ENCODE measurements at regions not wholly inside any gene's neighbourhood (a gene's known extent, or its start where the extent isn't known, plus 50 kb on each side); places are given as distances from the start of the nearest gene placed in this dataset.

DNA sequence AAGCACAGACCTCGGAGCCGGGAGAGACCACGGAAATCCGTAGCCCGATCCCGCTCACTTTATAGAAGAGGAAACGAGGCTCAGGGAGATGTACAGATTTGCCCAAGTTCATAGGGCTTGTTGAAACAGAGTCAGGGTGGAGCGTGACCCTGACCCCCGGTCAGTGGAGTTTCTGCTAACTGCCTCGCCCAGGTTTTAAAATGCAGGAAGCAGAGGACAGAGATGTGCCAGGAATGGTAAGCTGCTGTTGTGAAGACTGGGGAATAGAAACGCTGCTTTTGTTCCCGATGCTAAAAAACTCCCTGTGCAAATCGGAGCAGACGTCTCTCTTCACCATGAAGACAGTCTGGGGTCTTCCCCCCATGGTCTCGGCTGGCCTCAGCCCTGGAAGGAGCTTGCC, 403.0 kb downstream of the SEC14L1 start:
- H3K27me3 ChIP-seq (ENCODE audit: control insufficient read depth in 3 of 3, insufficient read depth in 3 of 3, low read depth in 1 of 3, low read length in 3 of 3): peaks cover 0 to 8% (median 0%) of the 10 kb centered on the region in 3 experiments
- H2BK15ac ChIP-seq (ENCODE audit: low read length): no peak overlapping the region
- no CpG with 5 or more reads among the region's 15 CpGs for WGBS, 2 donors (ENCODE audit: extremely low coverage in 2 of 2, insufficient read length in 2 of 2, insufficient replicate concordance in 1 of 2)
- no peak overlapping the region for H3K27ac ChIP-seq (replicated peaks; ENCODE audit: low read length)
- H2AFZ ChIP-seq (ENCODE audit: low read length): peak overlapping the region; percentile 47
- H3K4ac ChIP-seq (ENCODE audit: low read length): no peak overlapping the region
- peaks cover 0 to 6% of the 10 kb centered on the region in 2 donors for H3K9me3 ChIP-seq (replicated peaks in 1 of 2; ENCODE audit: control insufficient read depth in 2 of 2, insufficient read depth in 1 of 2, low read depth in 1 of 2, low read length in 2 of 2)
- H2AK5ac ChIP-seq (ENCODE audit: low read depth, low read length): peak overlapping the region; percentile 3
- H2BK12ac ChIP-seq (ENCODE audit: low read length): no peak overlapping the region
- no peak overlapping the region for H2BK120ac ChIP-seq (ENCODE audit: low read depth, low read length)
- no peak overlapping the region for H3K4me2 ChIP-seq (ENCODE audit: insufficient read depth, low read length, poor library complexity, severe bottlenecking)
- DNase-seq (ENCODE audit: low spot score): no peak
- no peak overlapping the region for H2BK5ac ChIP-seq (ENCODE audit: low read length)
- no peak overlapping the region for H4K8ac ChIP-seq (ENCODE audit: low read depth, low read length)
- H3K9ac ChIP-seq (ENCODE audit: low read depth, low read length, poor library complexity): no peak overlapping the region
- H3K4me3 ChIP-seq (ENCODE audit: low read length in 2 of 2): no peak overlapping the region
- H3K23ac ChIP-seq (ENCODE audit: low read depth, low read length, poor library complexity): no peak overlapping the region
- H3K36me3 ChIP-seq (replicated peaks in 1 of 2; ENCODE audit: control insufficient read depth in 2 of 2, insufficient read depth in 2 of 2, low read length in 2 of 2): no peaks in the 10 kb centered on the region
- H3K18ac ChIP-seq (ENCODE audit: low read length): no peak overlapping the region
- peaks cover 1% of the 10 kb centered on the region for H3K79me1 ChIP-seq (ENCODE audit: low read depth, low read length)
- H3K14ac ChIP-seq (ENCODE audit: low read length): no peak overlapping the region
- H3K4me1 ChIP-seq (ENCODE audit: control insufficient read depth in 2 of 2, insufficient read depth in 1 of 2, low read depth in 1 of 2, low read length in 2 of 2): peaks cover 29 to 33% of the 10 kb centered on the region in 2 donors
- no peak overlapping the region for H4K91ac ChIP-seq (ENCODE audit: low read depth, low read length, poor library complexity)

DNA sequence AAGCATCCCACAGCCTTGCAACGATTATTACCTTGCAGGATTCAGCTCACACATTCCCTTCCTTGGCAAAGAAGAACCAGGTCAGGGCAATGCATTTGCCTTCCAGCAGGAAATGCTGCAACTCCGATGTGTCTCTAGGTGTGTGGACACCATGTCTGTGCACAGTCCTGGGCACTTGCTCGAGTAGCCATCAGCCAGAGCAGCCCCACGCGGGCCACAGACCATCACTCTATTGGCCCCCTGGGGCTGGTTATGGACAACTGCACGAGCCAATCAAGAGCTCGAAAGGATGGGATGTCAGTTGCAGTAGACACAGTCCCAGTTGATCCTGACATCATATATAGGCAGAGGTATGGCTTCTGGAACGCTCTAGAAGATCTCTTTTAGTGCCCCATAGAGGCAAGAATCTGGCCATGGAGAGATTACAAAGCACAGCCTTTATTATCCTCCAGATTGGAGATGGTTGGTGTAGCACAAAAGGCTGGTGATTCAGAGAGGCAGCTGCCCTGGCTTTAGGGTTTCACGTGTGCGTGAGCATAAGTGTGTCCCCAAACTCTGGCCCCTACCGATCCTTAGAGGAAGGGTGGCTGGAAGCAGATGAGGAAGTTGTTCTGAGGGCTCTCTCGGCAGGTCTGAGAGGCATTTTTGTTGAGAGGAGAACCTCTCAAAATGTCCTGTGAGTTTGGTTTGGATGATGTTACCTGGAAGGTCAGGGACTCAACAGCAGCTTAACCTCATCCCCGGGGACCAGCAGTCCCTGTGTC, 403.8 kb downstream of the SEC14L1 start:
- Histone ChIP-seq H3K4me3 (ENCODE audit: low read length in 2 of 2) (no peak overlapping the region), H3K4ac (ENCODE audit: low read length) (no peak overlapping the region), H2BK5ac (ENCODE audit: low read length) (no peak overlapping the region), H3K23ac (ENCODE audit: low read depth, low read length, poor library complexity) (no peak overlapping the region), H2BK12ac (ENCODE audit: low read length) (peak overlapping the region; percentile 79), H3K9ac (ENCODE audit: low read depth, low read length, poor library complexity) (peak overlapping the region; percentile 1), H3K18ac (ENCODE audit: low read length) (peak overlapping the region; percentile 90), H2AK5ac (ENCODE audit: low read depth, low read length) (peak overlapping the region; percentile 91), H2BK15ac (ENCODE audit: low read length) (peak overlapping the region; percentile 68), H3K4me2 (ENCODE audit: insufficient read depth, low read length, poor library complexity, severe bottlenecking) (no peak overlapping the region), H4K91ac (ENCODE audit: low read depth, low read length, poor library complexity) (no peak overlapping the region), H3K27ac (replicated peaks; ENCODE audit: low read length) (no peak overlapping the region), H3K14ac (ENCODE audit: low read length) (no peak overlapping the region), H3K36me3 (replicated peaks in 1 of 2; ENCODE audit: control insufficient read depth in 2 of 2, insufficient read depth in 2 of 2, low read length in 2 of 2) (no peaks in the 10 kb centered on the region), H3K4me1 (ENCODE audit: control insufficient read depth in 2 of 2, insufficient read depth in 1 of 2, low read depth in 1 of 2, low read length in 2 of 2) (peaks cover 30 to 33% of the 10 kb centered on the region in 2 donors), H2AFZ (ENCODE audit: low read length) (peak overlapping the region; percentile 47), H3K27me3 (ENCODE audit: control insufficient read depth in 3 of 3, insufficient read depth in 3 of 3, low read depth in 1 of 3, low read length in 3 of 3) (peaks cover 0 to 14% (median 0%) of the 10 kb centered on the region in 3 experiments), H4K8ac (ENCODE audit: low read depth, low read length) (no peak overlapping the region), H3K9me3 (replicated peaks in 1 of 2; ENCODE audit: control insufficient read depth in 2 of 2, insufficient read depth in 1 of 2, low read depth in 1 of 2, low read length in 2 of 2) (peaks cover 0 to 6% of the 10 kb centered on the region in 2 donors), H3K79me1 (ENCODE audit: low read depth, low read length) (peaks cover 1% of the 10 kb centered on the region), H2BK120ac (ENCODE audit: low read depth, low read length) (no peak overlapping the region)
- WGBS, 2 donors (ENCODE audit: extremely low coverage in 2 of 2, insufficient read length in 2 of 2, insufficient replicate concordance in 1 of 2): no CpG with 5 or more reads among the region's 13 CpGs
- DNase-seq (ENCODE audit: low spot score): no peak

DNA sequence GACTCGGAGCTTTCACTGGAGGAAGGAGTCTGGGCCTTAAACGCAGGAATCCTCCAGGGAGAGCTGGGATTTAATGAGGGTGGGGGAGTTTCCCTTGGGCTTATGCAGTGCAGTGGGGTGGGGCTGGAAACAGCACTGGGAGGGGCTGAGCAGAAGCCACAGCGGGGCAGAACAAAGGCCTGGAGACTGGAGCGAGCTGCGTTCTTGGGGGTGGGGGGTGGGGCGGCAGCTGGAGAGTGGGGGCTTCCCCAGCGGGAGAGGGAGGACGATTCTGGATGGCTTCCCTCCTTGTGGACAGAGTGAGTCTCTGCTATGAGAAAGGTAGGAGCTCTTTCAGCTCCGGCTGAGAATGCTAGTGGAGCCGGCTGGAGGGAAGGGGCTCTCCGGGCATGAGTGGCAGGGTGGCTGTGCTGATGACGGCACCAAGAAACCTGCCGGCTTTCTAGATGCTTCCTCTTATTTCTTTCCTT, 406.0 kb downstream of the SEC14L1 start:
- Histone ChIP-seq H3K14ac (ENCODE audit: low read length) (no peak overlapping the region), H2AK5ac (ENCODE audit: low read depth, low read length) (no peak overlapping the region), H3K4ac (ENCODE audit: low read length) (no peak overlapping the region), H2BK5ac (ENCODE audit: low read length) (peak overlapping the region; percentile 45), H3K79me1 (ENCODE audit: low read depth, low read length) (peaks cover 1% of the 10 kb centered on the region), H2BK120ac (ENCODE audit: low read depth, low read length) (no peak overlapping the region), H2BK12ac (ENCODE audit: low read length) (no peak overlapping the region), H3K4me1 (ENCODE audit: control insufficient read depth in 2 of 2, insufficient read depth in 1 of 2, low read depth in 1 of 2, low read length in 2 of 2) (peaks cover 21 to 23% of the 10 kb centered on the region in 2 donors), H2AFZ (ENCODE audit: low read length) (peak overlapping the region; percentile 91), H3K36me3 (replicated peaks in 1 of 2; ENCODE audit: control insufficient read depth in 2 of 2, insufficient read depth in 2 of 2, low read length in 2 of 2) (no peaks in the 10 kb centered on the region), H3K18ac (ENCODE audit: low read length) (peak overlapping the region; percentile 69), H3K4me2 (ENCODE audit: insufficient read depth, low read length, poor library complexity, severe bottlenecking) (peak overlapping the region; percentile 51), H3K9me3 (replicated peaks in 1 of 2; ENCODE audit: control insufficient read depth in 2 of 2, insufficient read depth in 1 of 2, low read depth in 1 of 2, low read length in 2 of 2) (peaks cover 0 to 6% of the 10 kb centered on the region in 2 donors), H3K27me3 (ENCODE audit: control insufficient read depth in 3 of 3, insufficient read depth in 3 of 3, low read depth in 1 of 3, low read length in 3 of 3) (peaks cover 0 to 6% (median 0%) of the 10 kb centered on the region in 3 experiments), H3K23ac (ENCODE audit: low read depth, low read length, poor library complexity) (no peak overlapping the region), H3K9ac (ENCODE audit: low read depth, low read length, poor library complexity) (no peak overlapping the region), H3K4me3 (ENCODE audit: low read length in 2 of 2) (peak overlapping the region in 1 of 2 donors; percentile 49), H3K27ac (replicated peaks; ENCODE audit: low read length) (peak overlapping the region; percentile 83), H4K91ac (ENCODE audit: low read depth, low read length, poor library complexity) (no peak overlapping the region), H2BK15ac (ENCODE audit: low read length) (peak overlapping the region; percentile 68), H4K8ac (ENCODE audit: low read depth, low read length) (no peak overlapping the region)
- DNase-seq (ENCODE audit: low spot score): no peak
- no CpG with 5 or more reads among the region's 13 CpGs for WGBS, 2 donors (ENCODE audit: extremely low coverage in 2 of 2, insufficient read length in 2 of 2, insufficient replicate concordance in 1 of 2)

DNA sequence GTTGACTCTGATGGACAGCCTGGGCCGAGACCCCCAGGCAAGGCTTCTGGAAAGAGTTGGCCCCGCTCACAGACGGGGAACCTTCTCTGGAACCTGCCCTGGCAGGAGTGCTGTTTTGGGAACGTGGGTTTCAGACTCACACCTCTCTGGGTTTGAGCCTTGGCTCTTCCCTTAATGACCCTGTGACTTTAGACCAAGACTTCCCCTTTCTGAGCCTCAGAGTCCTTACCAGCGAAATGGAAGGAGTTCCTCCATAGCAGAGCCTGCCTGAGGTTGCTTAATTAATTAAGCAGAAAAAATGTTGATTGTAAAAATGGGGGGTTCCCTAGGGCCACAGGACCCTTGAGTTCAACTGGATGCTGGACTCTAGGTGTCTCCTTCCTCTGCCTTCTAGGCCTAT, 408.2 kb downstream of the SEC14L1 start:
- Histone ChIP-seq H2AK5ac (ENCODE audit: low read depth, low read length) (peak overlapping the region; percentile 97), H3K4ac (ENCODE audit: low read length) (no peak overlapping the region), H3K27ac (replicated peaks; ENCODE audit: low read length) (no peak overlapping the region), H3K4me1 (ENCODE audit: control insufficient read depth in 2 of 2, insufficient read depth in 1 of 2, low read depth in 1 of 2, low read length in 2 of 2) (peaks cover 12 to 19% of the 10 kb centered on the region in 2 donors), H3K4me3 (ENCODE audit: low read length in 2 of 2) (no peak overlapping the region), H4K8ac (ENCODE audit: low read depth, low read length) (no peak overlapping the region), H3K9me3 (replicated peaks in 1 of 2; ENCODE audit: control insufficient read depth in 2 of 2, insufficient read depth in 1 of 2, low read depth in 1 of 2, low read length in 2 of 2) (peaks cover 0 to 6% of the 10 kb centered on the region in 2 donors), H3K23ac (ENCODE audit: low read depth, low read length, poor library complexity) (no peak overlapping the region), H2BK5ac (ENCODE audit: low read length) (peak overlapping the region; percentile 49), H2BK12ac (ENCODE audit: low read length) (no peak overlapping the region), H3K14ac (ENCODE audit: low read length) (no peak overlapping the region), H3K79me1 (ENCODE audit: low read depth, low read length) (peaks cover 1% of the 10 kb centered on the region), H3K4me2 (ENCODE audit: insufficient read depth, low read length, poor library complexity, severe bottlenecking) (no peak overlapping the region), H2BK15ac (ENCODE audit: low read length) (peak overlapping the region; percentile 91), H3K36me3 (replicated peaks in 1 of 2; ENCODE audit: control insufficient read depth in 2 of 2, insufficient read depth in 2 of 2, low read length in 2 of 2) (no peaks in the 10 kb centered on the region), H3K27me3 (ENCODE audit: control insufficient read depth in 3 of 3, insufficient read depth in 3 of 3, low read depth in 1 of 3, low read length in 3 of 3) (peaks cover 0 to 6% (median 0%) of the 10 kb centered on the region in 3 experiments), H3K9ac (ENCODE audit: low read depth, low read length, poor library complexity) (no peak overlapping the region), H2BK120ac (ENCODE audit: low read depth, low read length) (no peak overlapping the region), H2AFZ (ENCODE audit: low read length) (no peak overlapping the region), H4K91ac (ENCODE audit: low read depth, low read length, poor library complexity) (no peak overlapping the region), H3K18ac (ENCODE audit: low read length) (peak overlapping the region; percentile 72)
- WGBS, 2 donors (ENCODE audit: extremely low coverage in 2 of 2, insufficient read length in 2 of 2, insufficient replicate concordance in 1 of 2): no CpG with 5 or more reads among the region's 5 CpGs
- no peak for DNase-seq (ENCODE audit: low spot score)
